ENCODE measurements at regions not wholly inside any gene's neighbourhood (a gene's known extent, or its start where the extent isn't known, plus 50 kb on each side); places are given as distances from the start of the nearest gene placed in this dataset.

DNA sequence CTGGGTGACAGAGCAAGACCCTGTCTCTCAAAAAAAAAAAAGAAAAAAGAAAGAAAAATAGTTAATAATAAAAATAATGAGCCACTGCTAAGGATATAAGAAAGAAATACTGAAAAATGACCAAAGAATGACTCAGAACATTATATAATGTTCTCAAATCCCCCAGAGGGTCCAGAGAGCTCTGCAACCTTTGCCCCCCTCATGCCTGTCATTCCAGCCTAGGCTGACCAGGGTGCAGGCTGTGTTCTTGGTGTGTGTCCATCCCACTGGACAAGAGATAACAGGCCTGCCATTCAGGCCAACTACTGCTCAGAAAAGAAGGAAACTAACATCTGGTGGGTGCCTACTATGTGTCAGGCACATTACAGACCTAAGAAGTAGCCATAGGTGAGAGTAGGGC lies 72.7 kb upstream of the EDNRA start:
- no peak overlapping the region for H3K4me3 Mint-ChIP-seq
- H3K27me3 Mint-ChIP-seq: no peaks in the 10 kb centered on the region
- H3K27ac Mint-ChIP-seq: no peak overlapping the region
- no peaks in the 10 kb centered on the region for H3K4me1 Mint-ChIP-seq (ENCODE audit: low read depth)
- H3K9me3 Mint-ChIP-seq: no peaks in the 10 kb centered on the region
- H3K36me3 Mint-ChIP-seq (ENCODE audit: low read depth): no peaks in the 10 kb centered on the region

DNA sequence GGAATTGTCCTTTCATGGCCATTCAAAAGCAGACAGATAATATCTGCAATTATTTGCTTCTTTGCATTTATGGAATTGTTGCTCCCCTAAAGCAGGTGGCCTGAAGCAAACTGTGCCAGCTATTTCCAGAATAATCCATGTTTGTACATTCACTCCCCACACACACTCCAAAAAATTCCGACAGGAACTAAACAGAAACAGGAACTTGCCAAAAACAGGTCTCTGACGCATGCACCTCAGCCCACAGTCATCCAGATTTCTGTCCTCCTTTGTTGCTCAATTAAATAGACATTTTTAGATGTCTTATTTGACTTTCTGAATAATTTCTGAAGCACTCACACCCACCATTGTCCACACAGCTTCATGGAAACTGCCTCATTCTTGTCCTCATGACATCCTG lies 71.5 kb upstream of the EDNRA start:
- no peak overlapping the region for H3K4me3 Mint-ChIP-seq

DNA sequence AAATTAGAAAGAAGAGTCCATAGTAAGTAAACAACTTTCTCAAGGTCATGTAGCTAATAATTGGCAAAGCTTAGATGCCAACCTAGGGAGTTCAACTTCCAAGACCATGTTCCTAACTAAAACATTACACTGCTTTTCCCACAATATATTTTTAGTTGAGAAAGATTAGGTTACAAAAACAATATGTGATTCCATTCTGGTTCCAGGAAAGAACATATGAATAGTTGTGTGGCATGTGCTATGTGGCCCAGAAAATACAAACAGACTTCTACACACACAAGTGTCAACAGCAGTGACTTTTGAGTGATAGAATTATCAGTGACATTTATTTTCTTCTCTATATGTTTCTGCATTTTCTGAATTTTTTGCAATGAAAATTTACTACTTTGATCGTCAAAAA lies 62.7 kb upstream of the EDNRA start:
- H3K27ac Mint-ChIP-seq: no peak overlapping the region

More for the DNA sequence above, 71.5 kb upstream of the EDNRA start:
- Mint-ChIP-seq H3K9me3 (peaks cover under 1% of the 10 kb centered on the region), H3K27me3 (no peaks in the 10 kb centered on the region), H3K36me3 (ENCODE audit: low read depth) (no peaks in the 10 kb centered on the region), H3K4me1 (ENCODE audit: low read depth) (no peaks in the 10 kb centered on the region), H3K27ac (no peak overlapping the region)

DNA sequence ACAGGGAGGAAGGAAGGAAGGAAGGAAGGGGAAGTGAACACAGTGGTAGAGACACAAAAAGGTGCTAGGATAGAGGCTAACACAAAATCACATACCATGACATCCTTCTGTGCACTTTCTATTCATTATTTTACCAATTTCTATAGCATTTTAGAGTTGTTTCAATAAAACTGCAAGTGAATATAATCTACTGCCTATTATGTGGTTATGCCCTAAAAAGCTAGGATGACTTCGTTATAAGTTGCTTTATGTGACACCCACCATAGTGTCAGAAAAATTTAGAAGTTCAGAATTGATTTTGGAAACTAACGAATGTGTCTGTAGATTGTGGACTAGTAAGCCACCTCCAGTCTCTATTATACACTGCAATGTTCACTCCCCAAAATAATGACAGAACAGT lies 59.4 kb upstream of the EDNRA start:
- no peaks in the 10 kb centered on the region for H3K36me3 Mint-ChIP-seq (ENCODE audit: low read depth)
- H3K27me3 Mint-ChIP-seq: no peaks in the 10 kb centered on the region
- H3K9me3 Mint-ChIP-seq: peaks cover 2% of the 10 kb centered on the region
- H3K4me3 Mint-ChIP-seq: no peak overlapping the region
- H3K27ac Mint-ChIP-seq: no peak overlapping the region
- no peaks in the 10 kb centered on the region for H3K4me1 Mint-ChIP-seq (ENCODE audit: low read depth)

More for the DNA sequence above, 62.7 kb upstream of the EDNRA start:
- H3K36me3 Mint-ChIP-seq (ENCODE audit: low read depth): no peaks in the 10 kb centered on the region
- H3K9me3 Mint-ChIP-seq: peaks cover 5% of the 10 kb centered on the region
- H3K4me3 Mint-ChIP-seq: no peak overlapping the region
- H3K27me3 Mint-ChIP-seq: no peaks in the 10 kb centered on the region
- H3K4me1 Mint-ChIP-seq (ENCODE audit: low read depth): no peaks in the 10 kb centered on the region

DNA sequence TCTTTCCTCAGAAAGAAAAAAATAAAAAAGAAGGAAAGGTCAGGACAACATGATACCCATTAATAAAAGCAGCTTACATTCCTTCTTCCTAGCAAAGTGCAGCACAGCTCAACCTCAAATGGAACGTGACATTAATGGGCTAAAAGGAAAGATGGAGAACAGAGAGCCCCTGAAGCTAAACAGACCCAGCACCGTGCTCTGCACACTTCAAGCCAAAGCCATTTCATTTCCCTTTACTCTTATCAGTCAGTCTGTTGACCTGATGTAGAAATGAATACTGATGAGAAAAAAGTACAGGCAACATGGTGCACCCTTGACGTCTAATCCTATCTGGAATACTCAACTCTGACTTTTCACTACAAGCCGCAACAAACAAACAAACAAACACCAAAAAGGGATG lies 57.7 kb upstream of the EDNRA start:
- Mint-ChIP-seq H3K9me3 (peaks cover 5% of the 10 kb centered on the region), H3K27me3 (no peaks in the 10 kb centered on the region), H3K4me3 (no peak overlapping the region), H3K4me1 (ENCODE audit: low read depth) (no peaks in the 10 kb centered on the region), H3K36me3 (ENCODE audit: low read depth) (no peaks in the 10 kb centered on the region), H3K27ac (no peak overlapping the region)

DNA sequence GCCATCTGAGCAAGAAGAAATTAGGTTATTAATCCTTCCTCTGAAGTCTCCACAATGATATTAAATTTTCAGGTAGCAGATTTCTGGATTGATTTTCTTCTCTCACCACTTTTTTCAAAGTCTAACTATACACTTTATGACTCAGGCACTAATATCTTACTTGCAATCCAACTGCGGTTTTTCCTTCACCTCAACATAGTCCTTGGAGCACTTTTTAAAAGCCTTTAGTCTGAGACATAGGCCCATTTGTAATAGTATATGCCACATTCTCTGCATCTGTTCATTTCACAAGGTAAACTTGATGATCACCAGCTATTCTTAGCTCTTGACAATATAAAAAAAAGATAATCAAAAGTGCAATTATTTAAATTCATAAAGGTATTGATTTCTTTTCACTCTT lies 55.9 kb upstream of the EDNRA start:
- H3K4me1 Mint-ChIP-seq (ENCODE audit: low read depth): no peaks in the 10 kb centered on the region
- H3K9me3 Mint-ChIP-seq: peaks cover 5% of the 10 kb centered on the region
- H3K4me3 Mint-ChIP-seq: no peak overlapping the region
- H3K27me3 Mint-ChIP-seq: no peaks in the 10 kb centered on the region
- H3K27ac Mint-ChIP-seq: no peak overlapping the region
- no peaks in the 10 kb centered on the region for H3K36me3 Mint-ChIP-seq (ENCODE audit: low read depth)

DNA sequence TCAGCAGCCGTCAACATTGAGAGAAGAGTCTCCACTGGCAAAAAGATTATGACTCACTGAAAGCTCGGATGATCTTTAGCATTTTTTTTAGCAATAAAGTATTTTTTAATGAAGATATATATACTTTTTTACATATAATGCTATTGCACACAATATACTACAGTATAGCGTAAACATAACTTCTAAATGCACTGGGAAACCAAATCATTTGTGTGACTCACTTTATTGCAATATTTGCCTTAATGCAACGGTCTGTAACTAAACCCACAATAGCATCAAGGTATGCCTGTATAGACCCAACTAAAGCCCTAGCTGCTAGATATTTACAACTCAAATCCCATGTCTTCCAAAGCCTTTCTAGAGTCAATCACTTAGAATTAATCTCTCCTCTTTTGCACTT lies 52.3 kb upstream of the EDNRA start:
- H3K27ac Mint-ChIP-seq: no peak overlapping the region

DNA sequence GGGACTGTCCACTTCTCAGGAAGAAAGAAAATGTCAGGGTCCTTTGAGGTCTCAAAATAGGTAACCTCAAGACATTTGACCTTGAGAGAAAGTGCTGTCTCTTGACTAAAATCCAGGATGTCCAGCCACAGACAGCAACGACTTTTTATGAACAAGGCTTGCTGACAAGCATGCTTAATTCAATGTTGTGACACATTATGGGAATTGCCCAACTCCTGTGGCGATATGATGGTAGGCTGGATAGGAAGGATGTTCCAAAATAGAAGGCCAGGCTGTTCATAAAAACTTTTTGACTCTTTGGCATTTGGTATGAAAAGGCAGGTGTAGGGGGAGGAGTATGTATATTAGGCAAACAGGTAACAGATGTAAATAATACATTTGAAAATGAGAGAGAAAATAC lies 50.8 kb upstream of the EDNRA start:
- Mint-ChIP-seq H3K36me3 (ENCODE audit: low read depth) (no peaks in the 10 kb centered on the region), H3K9me3 (peaks cover 21% of the 10 kb centered on the region), H3K27ac (no peak overlapping the region), H3K4me3 (no peak overlapping the region), H3K4me1 (ENCODE audit: low read depth) (no peaks in the 10 kb centered on the region), H3K27me3 (no peaks in the 10 kb centered on the region)

More for the DNA sequence above, 52.3 kb upstream of the EDNRA start:
- no peak overlapping the region for H3K4me3 Mint-ChIP-seq
- H3K27me3 Mint-ChIP-seq: no peaks in the 10 kb centered on the region
- no peaks in the 10 kb centered on the region for H3K36me3 Mint-ChIP-seq (ENCODE audit: low read depth)
- no peaks in the 10 kb centered on the region for H3K4me1 Mint-ChIP-seq (ENCODE audit: low read depth)
- peaks cover 15% of the 10 kb centered on the region for H3K9me3 Mint-ChIP-seq

All from stimulated activated naive CD8-positive, alpha-beta T cell treated with anti-CD3 and anti-CD28 coated beads, Interleukin-15, Interleukin-2, amounts not matched to agents 100 ng/mL and 50 ng/mL, for 24 hours (primary cell).